HEK293 (cell line): ENCODE measurements at regions not wholly inside any gene's neighbourhood (a gene's known extent, or its start where the extent isn't known, plus 50 kb on each side); places are given as distances from the start of the nearest gene placed in this dataset.

ENCODE experiments used
- RBAK ChIP-seq: fragments of 450-650 bp; formaldehyde crosslinking; IDR thresholded peaks from 2 replicates; pipeline ENCODE4 v1.5.1; 2016; ENCODE audit warnings: missing biosample characterization, missing genetic modification characterization
- ZBTB1 ChIP-seq: fragments of 450-650 bp; formaldehyde crosslinking; IDR thresholded peaks from 2 replicates; pipeline ENCODE4 v1.5.1; 2016; ENCODE audit warnings: missing biosample characterization, missing genetic modification characterization
- ZNF274 ChIP-seq, 2 experiments: fragments of 200-500 bp in 1 of 2; fragments of 450-650 bp in 1 of 2; sonication (Bioruptor generic) in 1 of 2; formaldehyde crosslinking in 1 of 2; IDR thresholded peaks; 2 replicates each; pipeline versions ENCODE4 v1.5.1 to v1.6.1; 2014 to 2016; ENCODE audit warnings: borderline replicate concordance in 1 of 2, inconsistent platforms in 1 of 2, low read length in 1 of 2, missing biosample characterization in 1 of 2, missing genetic modification characterization in 1 of 2
- TF ChIP-seq, protein P1 (sequence below): fragments of 450-650 bp; formaldehyde crosslinking; IDR thresholded peaks from 2 replicates; pipeline ENCODE4 v1.5.1; 2016; ENCODE audit warnings: missing biosample characterization, missing genetic modification characterization
- TF ChIP-seq, protein P2 (sequence below): fragments of 450-650 bp; formaldehyde crosslinking; IDR thresholded peaks from 2 replicates; pipeline ENCODE4 v1.5.1; 2016; ENCODE audit warnings: missing biosample characterization, missing genetic modification characterization
- TF ChIP-seq, protein P3 (sequence below): fragments of 450-650 bp; formaldehyde crosslinking; IDR thresholded peaks from 2 replicates; pipeline ENCODE4 v1.5.1; 2016; ENCODE audit warnings: missing biosample characterization, missing genetic modification characterization, low read depth

DNA sequence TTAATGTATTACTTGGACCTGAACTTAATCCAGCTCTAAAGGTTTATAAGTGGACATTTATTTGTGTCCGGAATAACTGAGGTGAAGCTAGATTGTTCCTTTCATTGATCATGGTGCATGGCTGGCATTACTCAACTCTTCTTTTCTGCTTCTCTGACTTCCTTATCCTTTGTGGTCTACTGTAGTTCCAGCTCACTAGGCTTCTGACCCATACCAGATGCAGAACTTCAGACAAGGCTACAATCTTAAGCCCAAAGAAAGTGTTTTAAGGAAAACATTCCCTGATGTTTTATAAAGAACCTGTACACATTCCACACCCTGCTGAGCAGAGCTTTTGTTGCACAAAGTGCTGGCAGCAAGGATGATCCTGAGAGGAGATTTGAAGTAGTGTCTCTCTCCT lies 250.8 kb upstream of the TGFBR2 start:
- TF ChIP-seq RBAK (tag by site-specific recombination) (no peak), ZBTB1 (tag by site-specific recombination) (no peak), ZNF274 (IDR thresholded peaks at IDR 0.05; ENCODE audit: low read length) (no peak), ZNF274 (tag by site-specific recombination; IDR thresholded peaks at IDR 0.05; ENCODE audit: borderline replicate concordance) (no peak)
- TF ChIP-seq, protein P1, sequence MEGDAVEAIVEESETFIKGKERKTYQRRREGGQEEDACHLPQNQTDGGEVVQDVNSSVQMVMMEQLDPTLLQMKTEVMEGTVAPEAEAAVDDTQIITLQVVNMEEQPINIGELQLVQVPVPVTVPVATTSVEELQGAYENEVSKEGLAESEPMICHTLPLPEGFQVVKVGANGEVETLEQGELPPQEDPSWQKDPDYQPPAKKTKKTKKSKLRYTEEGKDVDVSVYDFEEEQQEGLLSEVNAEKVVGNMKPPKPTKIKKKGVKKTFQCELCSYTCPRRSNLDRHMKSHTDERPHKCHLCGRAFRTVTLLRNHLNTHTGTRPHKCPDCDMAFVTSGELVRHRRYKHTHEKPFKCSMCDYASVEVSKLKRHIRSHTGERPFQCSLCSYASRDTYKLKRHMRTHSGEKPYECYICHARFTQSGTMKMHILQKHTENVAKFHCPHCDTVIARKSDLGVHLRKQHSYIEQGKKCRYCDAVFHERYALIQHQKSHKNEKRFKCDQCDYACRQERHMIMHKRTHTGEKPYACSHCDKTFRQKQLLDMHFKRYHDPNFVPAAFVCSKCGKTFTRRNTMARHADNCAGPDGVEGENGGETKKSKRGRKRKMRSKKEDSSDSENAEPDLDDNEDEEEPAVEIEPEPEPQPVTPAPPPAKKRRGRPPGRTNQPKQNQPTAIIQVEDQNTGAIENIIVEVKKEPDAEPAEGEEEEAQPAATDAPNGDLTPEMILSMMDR (tag by site-specific recombination): no peak
- TF ChIP-seq, protein P2, sequence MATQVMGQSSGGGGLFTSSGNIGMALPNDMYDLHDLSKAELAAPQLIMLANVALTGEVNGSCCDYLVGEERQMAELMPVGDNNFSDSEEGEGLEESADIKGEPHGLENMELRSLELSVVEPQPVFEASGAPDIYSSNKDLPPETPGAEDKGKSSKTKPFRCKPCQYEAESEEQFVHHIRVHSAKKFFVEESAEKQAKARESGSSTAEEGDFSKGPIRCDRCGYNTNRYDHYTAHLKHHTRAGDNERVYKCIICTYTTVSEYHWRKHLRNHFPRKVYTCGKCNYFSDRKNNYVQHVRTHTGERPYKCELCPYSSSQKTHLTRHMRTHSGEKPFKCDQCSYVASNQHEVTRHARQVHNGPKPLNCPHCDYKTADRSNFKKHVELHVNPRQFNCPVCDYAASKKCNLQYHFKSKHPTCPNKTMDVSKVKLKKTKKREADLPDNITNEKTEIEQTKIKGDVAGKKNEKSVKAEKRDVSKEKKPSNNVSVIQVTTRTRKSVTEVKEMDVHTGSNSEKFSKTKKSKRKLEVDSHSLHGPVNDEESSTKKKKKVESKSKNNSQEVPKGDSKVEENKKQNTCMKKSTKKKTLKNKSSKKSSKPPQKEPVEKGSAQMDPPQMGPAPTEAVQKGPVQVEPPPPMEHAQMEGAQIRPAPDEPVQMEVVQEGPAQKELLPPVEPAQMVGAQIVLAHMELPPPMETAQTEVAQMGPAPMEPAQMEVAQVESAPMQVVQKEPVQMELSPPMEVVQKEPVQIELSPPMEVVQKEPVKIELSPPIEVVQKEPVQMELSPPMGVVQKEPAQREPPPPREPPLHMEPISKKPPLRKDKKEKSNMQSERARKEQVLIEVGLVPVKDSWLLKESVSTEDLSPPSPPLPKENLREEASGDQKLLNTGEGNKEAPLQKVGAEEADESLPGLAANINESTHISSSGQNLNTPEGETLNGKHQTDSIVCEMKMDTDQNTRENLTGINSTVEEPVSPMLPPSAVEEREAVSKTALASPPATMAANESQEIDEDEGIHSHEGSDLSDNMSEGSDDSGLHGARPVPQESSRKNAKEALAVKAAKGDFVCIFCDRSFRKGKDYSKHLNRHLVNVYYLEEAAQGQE: no peak
- TF ChIP-seq, protein P3, sequence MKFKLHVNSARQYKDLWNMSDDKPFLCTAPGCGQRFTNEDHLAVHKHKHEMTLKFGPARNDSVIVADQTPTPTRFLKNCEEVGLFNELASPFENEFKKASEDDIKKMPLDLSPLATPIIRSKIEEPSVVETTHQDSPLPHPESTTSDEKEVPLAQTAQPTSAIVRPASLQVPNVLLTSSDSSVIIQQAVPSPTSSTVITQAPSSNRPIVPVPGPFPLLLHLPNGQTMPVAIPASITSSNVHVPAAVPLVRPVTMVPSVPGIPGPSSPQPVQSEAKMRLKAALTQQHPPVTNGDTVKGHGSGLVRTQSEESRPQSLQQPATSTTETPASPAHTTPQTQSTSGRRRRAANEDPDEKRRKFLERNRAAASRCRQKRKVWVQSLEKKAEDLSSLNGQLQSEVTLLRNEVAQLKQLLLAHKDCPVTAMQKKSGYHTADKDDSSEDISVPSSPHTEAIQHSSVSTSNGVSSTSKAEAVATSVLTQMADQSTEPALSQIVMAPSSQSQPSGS (tag by site-specific recombination): no peak
